ENCODE measurements at regions not wholly inside any gene's neighbourhood (a gene's known extent, or its start where the extent isn't known, plus 50 kb on each side); places are given as distances from the start of the nearest gene placed in this dataset.

DNA sequence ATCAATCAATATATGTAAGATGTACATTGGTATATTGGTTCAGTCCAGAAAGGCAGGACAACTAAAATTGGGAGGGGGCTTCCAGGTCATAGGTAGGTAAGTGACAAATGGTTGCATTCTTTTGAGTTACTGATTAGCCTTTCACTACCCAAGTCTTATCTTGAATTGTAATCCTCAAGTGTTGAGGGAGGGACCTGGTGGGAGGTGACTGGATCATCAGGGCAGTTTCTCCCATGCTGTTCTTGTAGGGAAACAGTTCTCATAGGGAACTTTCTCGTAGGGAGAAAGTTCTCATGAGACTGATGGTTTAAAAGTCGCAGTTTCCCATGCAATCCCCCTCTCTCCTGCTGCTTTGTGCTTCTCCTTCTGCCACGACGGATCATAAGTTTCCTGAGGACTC is 809.2 kb downstream of the KCNT2 start:
- Histone ChIP-seq H3K4me3 (replicated peaks; ENCODE audit: insufficient read depth, low read length) (no peak overlapping the region), H3K27me3 (ENCODE audit: insufficient read depth, poor library complexity, severe bottlenecking) (no peaks in the 10 kb centered on the region), H3K27ac (replicated peaks) (no peak overlapping the region)
- DNase-seq (ENCODE audit: low read depth in 1 of 2, low spot score in 1 of 2), result no peak
- no peak for TF ChIP-seq GABPA (IDR thresholded peaks at IDR 0.05; ENCODE audit: low read depth)
- TF ChIP-seq POLR2AphosphoS5 (IDR thresholded peaks at IDR 0.05; ENCODE audit: low read depth), result no peak
- TF ChIP-seq, protein P1, sequence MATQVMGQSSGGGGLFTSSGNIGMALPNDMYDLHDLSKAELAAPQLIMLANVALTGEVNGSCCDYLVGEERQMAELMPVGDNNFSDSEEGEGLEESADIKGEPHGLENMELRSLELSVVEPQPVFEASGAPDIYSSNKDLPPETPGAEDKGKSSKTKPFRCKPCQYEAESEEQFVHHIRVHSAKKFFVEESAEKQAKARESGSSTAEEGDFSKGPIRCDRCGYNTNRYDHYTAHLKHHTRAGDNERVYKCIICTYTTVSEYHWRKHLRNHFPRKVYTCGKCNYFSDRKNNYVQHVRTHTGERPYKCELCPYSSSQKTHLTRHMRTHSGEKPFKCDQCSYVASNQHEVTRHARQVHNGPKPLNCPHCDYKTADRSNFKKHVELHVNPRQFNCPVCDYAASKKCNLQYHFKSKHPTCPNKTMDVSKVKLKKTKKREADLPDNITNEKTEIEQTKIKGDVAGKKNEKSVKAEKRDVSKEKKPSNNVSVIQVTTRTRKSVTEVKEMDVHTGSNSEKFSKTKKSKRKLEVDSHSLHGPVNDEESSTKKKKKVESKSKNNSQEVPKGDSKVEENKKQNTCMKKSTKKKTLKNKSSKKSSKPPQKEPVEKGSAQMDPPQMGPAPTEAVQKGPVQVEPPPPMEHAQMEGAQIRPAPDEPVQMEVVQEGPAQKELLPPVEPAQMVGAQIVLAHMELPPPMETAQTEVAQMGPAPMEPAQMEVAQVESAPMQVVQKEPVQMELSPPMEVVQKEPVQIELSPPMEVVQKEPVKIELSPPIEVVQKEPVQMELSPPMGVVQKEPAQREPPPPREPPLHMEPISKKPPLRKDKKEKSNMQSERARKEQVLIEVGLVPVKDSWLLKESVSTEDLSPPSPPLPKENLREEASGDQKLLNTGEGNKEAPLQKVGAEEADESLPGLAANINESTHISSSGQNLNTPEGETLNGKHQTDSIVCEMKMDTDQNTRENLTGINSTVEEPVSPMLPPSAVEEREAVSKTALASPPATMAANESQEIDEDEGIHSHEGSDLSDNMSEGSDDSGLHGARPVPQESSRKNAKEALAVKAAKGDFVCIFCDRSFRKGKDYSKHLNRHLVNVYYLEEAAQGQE (IDR thresholded peaks at IDR 0.05; ENCODE audit: insufficient replicate concordance, low read depth), result no peak
- TF ChIP-seq, protein P2, sequence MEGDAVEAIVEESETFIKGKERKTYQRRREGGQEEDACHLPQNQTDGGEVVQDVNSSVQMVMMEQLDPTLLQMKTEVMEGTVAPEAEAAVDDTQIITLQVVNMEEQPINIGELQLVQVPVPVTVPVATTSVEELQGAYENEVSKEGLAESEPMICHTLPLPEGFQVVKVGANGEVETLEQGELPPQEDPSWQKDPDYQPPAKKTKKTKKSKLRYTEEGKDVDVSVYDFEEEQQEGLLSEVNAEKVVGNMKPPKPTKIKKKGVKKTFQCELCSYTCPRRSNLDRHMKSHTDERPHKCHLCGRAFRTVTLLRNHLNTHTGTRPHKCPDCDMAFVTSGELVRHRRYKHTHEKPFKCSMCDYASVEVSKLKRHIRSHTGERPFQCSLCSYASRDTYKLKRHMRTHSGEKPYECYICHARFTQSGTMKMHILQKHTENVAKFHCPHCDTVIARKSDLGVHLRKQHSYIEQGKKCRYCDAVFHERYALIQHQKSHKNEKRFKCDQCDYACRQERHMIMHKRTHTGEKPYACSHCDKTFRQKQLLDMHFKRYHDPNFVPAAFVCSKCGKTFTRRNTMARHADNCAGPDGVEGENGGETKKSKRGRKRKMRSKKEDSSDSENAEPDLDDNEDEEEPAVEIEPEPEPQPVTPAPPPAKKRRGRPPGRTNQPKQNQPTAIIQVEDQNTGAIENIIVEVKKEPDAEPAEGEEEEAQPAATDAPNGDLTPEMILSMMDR (IDR thresholded peaks at IDR 0.05; ENCODE audit: insufficient read depth, low read length), result no peak
- TF ChIP-seq SPI1 (IDR thresholded peaks at IDR 0.05; ENCODE audit: borderline replicate concordance, low read depth), result no peak

DNA sequence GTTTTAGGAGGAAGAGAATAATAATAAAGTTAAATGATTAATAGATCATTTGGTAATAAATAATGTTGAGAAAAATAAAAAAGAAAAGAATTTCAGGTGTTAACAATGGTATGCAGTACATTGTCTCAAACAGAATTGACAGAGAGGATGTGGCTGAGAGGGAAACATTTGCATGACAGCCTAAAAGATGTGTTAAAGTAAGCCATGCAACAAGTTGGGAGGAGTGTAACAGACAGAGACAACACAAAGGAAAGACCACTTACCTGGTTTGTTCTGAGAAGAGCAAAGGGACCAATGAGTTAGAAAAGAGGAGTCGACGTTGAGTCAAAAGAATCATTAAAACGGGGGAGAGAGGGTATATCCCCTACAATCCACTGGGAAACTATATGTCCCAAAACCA is 814.0 kb downstream of the KCNT2 start:
- Histone ChIP-seq H3K27me3 (ENCODE audit: insufficient read depth, poor library complexity, severe bottlenecking) (no peaks in the 10 kb centered on the region), H3K27ac (replicated peaks) (no peak overlapping the region), H3K4me3 (replicated peaks; ENCODE audit: insufficient read depth, low read length) (no peak overlapping the region)
- TF ChIP-seq SPI1 (IDR thresholded peaks at IDR 0.05; ENCODE audit: borderline replicate concordance, low read depth) (no peak), GABPA (IDR thresholded peaks at IDR 0.05; ENCODE audit: low read depth) (no peak), POLR2AphosphoS5 (IDR thresholded peaks at IDR 0.05; ENCODE audit: low read depth) (no peak)
- TF ChIP-seq, protein P1 (IDR thresholded peaks at IDR 0.05; ENCODE audit: insufficient replicate concordance, low read depth), result no peak
- TF ChIP-seq, protein P2 (IDR thresholded peaks at IDR 0.05; ENCODE audit: insufficient read depth, low read length), result no peak
- no peak for DNase-seq (ENCODE audit: low read depth in 1 of 2, low spot score in 1 of 2)

DNA sequence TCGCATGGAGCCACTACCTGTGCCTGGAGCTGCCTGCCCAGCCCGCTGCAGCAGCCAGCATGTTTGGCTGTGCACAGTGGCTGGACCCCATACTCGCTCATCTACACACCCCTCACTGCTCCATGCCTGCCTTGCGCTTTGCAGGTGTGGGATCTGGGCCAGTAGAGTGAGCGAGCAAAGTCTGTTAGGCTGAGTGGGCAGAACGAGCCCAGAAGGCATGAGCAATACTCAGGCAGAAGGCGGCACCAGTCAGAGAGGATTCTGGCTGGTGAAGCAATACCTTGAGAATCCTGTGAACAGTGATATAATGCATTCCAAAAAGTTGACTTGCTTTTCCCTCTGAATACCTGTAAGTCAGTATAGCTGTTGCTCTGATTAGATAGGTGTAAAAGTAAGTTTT is 816.4 kb downstream of the KCNT2 start:
- H3K4me3 ChIP-seq (replicated peaks; ENCODE audit: insufficient read depth, low read length), result no peak overlapping the region
- TF ChIP-seq SPI1 (IDR thresholded peaks at IDR 0.05; ENCODE audit: borderline replicate concordance, low read depth) (no peak), POLR2AphosphoS5 (IDR thresholded peaks at IDR 0.05; ENCODE audit: low read depth) (no peak), GABPA (IDR thresholded peaks at IDR 0.05; ENCODE audit: low read depth) (no peak)
- TF ChIP-seq, protein P2 (IDR thresholded peaks at IDR 0.05; ENCODE audit: insufficient read depth, low read length), result no peak
- TF ChIP-seq, protein P1 (IDR thresholded peaks at IDR 0.05; ENCODE audit: insufficient replicate concordance, low read depth), result no peak
- H3K27me3 ChIP-seq (ENCODE audit: insufficient read depth, poor library complexity, severe bottlenecking), result no peaks in the 10 kb centered on the region
- DNase-seq (ENCODE audit: low read depth in 1 of 2, low spot score in 1 of 2), result no peak
- no peak overlapping the region for H3K27ac ChIP-seq (replicated peaks)

Measured in HL-60 (cell line).